ENCODE measurements at regions not wholly inside any gene's neighbourhood (a gene's known extent, or its start where the extent isn't known, plus 50 kb on each side); places are given as distances from the start of the nearest gene placed in this dataset.
"Not testable (repeated sequence)": the region's sequence is repeated elsewhere in the genome, so short reads cannot be mapped to it uniquely, and the experiment has no call there.

- DNase-seq, result no peak
Measured at GRCh38 chr3:74413547-74414241, 200.8 kb downstream of the CNTN3 start.

- no peak for DNase-seq
Measured at GRCh38 chr3:74410276-74410941, 204.1 kb downstream of the CNTN3 start.

DNA sequence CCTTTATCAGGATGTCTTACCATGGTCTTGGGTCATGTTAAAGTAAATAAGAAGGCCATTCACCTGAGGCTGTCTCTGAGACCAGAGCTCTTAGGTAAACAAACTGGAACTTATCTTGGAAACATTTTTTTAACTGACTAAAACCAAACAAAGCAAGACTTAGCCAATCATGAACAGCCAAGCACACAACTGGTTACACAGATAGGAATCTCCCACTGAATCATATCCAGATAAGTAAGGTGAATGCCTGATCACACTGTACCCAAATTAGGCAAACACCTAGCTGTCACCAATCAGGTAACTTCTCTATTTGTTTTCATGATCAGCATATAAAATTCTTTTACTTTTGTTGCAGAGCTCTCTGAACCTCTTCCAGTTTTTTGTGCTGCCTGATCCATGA lies 205.4 kb downstream of the CNTN3 start:
- DNase-seq, result no peak

DNA sequence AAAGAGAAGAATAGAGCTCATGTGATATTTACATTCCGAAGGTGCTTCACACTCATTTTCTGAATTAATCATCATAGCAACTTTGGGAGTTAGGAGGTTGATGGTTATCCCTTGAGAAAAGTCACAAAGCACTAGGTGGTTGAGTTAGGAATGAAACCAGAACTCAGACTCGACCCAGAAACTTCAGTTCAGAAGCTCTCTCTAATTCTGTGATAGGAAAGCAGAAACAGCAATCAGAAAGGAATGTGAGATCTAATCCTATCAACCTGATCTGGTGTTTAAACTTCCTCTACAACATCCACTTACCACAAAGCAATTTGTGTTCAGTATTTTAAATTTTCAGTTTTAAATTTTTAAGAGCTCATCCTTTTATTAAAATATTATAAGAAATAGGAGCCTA lies 211.2 kb downstream of the CNTN3 start:
- DNase-seq, result no peak

GRCh38 chr3:74402821-74403220 lies 211.6 kb downstream of the CNTN3 start:
- DNase-seq, result no peak

DNA sequence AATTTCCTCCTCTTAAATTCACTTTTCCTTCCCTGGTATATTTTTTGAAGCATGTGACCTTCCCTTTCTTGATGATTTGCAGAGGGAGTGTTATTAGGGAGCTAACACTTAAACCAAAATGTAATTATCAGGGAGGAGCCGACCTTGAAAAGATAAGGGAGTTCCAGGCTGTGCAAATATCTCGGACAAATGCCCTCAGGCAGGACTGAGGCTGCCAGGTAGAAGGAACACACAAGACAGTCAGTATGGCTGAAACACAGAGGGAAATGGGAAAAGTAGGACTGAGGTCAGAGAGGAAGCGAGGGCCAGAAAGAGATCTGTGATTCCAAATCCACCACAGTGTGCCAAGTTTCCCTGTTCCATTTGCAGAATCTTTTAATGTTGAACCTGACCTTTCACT lies 221.0 kb downstream of the CNTN3 start:
- no peak for DNase-seq

GRCh38 chr3:74390121-74390877 lies 224.2 kb downstream of the CNTN3 start:
- no peak for DNase-seq

- DNase-seq, result no peak
Measured at GRCh38 chr3:74387111-74387735, 227.2 kb downstream of the CNTN3 start.

DNA sequence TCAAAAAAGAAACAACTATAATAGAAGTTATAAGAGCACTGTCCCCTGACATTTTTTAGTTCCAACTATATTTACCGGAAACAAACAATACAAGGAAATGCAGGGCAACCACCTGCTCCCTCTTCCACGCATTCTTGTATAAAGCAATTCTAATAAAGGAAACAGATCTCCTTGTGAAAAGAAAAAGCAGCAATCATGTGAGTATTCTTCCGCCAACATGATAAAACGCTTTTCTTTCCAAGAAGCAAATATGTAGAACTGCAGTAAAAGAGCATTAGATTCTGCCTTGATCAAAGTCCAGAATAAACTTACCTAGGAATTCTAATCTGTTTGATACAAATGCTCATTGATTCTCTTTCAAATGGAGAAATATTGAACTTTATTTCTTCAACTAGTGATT lies 230.3 kb downstream of the CNTN3 start:
- no peak for DNase-seq

GRCh38 chr3:74377669-74378068 lies 236.8 kb downstream of the CNTN3 start:
- DNase-seq, result no peak

DNA sequence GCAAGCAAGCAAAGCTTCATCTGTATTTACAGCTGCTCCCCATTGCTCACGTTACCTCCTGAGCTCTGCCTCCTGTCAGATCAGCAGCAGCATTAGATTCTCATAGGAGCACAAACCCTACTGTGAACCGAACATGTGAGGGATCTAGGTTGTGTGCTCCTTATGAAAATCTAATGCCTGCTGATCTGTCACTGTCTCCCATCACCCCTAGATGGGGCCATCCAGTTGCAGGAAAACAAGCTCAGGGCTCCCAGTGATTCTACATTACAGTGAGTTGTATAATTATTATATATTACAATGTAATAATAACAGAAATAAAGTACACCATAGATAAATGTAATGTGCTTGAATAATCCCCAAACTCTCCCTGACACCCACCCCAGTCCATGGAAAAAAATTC lies 238.1 kb downstream of the CNTN3 start:
- DNase-seq, result not testable (repeated sequence)

DNA sequence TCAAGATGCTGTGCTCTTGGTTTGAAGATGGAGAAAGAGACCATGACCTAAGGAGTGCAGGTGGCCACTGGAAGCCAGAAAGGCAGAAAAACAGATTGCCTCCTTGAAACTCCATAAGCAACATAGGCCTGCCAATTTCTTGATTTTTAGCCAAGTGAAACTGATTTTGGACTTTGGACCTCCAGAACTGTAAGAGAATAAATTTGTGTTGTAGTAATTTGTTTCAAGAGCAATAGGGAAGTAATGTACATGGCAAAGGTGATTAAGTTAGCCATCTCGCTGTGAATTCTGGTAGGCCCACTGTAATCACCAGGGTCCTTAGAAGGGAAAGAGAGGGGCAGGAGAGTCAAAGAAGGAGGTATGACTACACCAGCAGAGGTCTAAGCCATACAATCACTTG lies 238.8 kb downstream of the CNTN3 start:
- no peak for DNase-seq

DNA sequence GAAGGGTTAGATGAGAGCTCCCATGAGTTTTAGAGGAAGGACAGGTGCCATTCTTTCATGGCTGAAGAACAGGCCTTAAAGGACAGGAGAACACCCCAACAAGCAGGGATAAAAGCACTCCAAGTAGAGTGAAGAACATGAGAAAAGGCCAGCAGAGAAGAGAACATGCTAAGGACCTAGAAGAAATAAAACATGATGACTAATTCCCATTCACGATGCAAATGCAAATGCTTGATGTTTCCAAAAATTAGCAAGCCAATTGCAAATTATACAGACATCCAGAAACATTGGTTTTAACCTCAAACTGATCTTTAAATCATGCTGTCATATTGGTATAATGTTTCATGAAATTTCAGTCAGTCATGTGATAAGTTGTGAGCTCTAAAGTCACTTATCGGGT lies 241.7 kb downstream of the CNTN3 start:
- no peak for DNase-seq

DNA sequence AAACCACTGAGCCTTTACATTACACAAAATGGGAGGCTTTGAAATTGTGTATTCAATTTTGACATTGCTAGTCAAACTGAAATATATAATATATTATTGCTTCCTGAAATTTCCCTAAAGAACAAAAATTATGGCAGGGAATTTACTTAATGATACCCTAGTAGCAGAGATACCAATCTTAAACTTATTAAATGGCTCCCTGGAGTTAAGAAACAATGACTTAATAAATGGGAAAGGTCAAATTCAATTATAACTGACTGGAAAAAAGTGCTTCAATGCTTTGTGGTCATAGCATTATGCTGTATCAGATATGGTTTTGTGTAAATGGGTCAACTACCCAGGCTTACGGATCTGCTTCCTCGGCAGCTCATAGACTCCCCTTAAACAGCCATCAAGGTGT lies 244.1 kb downstream of the CNTN3 start:
- DNase-seq, result no peak

GRCh38 chr3:74366331-74366730 lies 248.1 kb downstream of the CNTN3 start:
- no peak for DNase-seq

DNA sequence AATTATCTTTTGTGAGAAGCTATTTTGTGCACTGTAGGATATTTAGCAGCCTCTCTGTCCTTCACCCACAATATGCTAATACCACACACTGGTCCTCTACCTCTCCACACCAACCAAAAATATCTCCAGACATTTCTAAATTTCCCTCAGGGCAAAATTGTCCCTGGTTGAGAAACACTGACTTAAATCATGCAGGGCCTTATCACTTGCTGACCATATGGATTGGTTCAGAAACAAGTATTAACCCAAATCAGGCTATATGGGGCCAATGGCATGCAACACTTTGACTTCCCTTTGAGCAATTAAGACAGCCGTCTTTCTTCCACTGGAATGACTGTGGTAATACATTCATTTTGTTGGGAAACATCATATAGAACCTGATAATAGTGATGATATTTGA lies 251.1 kb downstream of the CNTN3 start:
- DNase-seq, result no peak

GRCh38 chr3:74360406-74360805 lies 254.1 kb downstream of the CNTN3 start:
- no peak for DNase-seq

- DNase-seq, result no peak
Measured at GRCh38 chr3:74357881-74358280, 256.6 kb downstream of the CNTN3 start.

DNA sequence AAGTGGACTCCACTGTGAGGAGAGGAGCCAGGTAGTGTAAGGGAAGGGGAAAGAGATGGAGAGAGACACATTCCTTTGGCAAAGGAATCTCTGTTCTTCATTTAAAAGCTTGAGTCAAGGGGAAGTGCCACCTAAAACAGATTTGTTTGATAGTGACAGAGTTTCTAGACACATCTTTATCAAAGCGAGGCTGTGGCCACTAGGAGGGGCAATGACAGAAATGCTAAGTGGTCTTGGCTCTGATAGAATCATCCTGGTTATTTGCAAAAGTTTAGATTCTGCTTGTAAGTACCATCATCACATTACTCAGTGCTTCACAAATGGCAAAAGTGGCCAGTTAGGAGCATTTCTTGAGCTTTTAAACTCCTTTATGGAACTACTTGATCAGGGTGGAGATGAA lies 261.4 kb downstream of the CNTN3 start:
- no peak for DNase-seq

- DNase-seq, result no peak
Measured at GRCh38 chr3:74352166-74352565, 262.3 kb downstream of the CNTN3 start.

DNA sequence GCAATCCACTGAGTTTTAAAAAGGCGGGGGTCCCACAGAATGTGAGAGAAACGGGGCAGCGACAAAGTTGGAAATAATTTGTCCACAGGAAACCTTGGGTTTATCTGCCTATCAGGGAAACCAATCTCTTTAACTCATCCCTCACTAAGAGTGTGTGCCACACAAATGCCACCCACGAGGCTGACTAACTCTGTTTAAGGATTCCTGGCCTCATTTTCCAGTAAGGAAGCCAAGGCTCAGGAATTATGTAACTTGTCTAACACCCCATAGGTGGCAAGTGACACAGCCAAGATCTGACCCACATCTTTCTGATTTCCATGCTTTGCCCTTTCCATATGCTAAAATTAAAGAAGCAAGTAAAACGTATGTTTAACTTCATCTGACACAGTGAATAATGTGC lies 263.2 kb downstream of the CNTN3 start:
- DNase-seq, result no peak

GRCh38 chr3:74349015-74349414 lies 265.4 kb downstream of the CNTN3 start:
- DNase-seq, result no peak

- no peak for DNase-seq
Measured at GRCh38 chr3:74347563-74348268, 266.7 kb downstream of the CNTN3 start.

Data from NCI-H2029 treated with DMSO at 0.1 percent for 48 hours (cell line).